ENCODE measurements at regions not wholly inside any gene's neighbourhood (a gene's known extent, or its start where the extent isn't known, plus 50 kb on each side); places are given as distances from the start of the nearest gene placed in this dataset.

- ATAC-seq (ENCODE audit: low FRiP score) (no peak), DNase-seq (ENCODE audit: low spot score) (no peak)
- TF ChIP-seq CTCF (IDR thresholded peaks at IDR 0.05), result no peak
These were observed 362.9 kb upstream of the ZNF608 start for GRCh38 chr5:125109293-125109692.

GRCh38 chr5:125109816-125110215 lies 363.4 kb upstream of the ZNF608 start:
- no peak for ATAC-seq (ENCODE audit: low FRiP score)
- no peak for DNase-seq (ENCODE audit: low spot score)
- TF ChIP-seq CTCF (IDR thresholded peaks at IDR 0.05), result no peak

GRCh38 chr5:125112196-125112595 lies 365.8 kb upstream of the ZNF608 start:
- no peak for ATAC-seq (ENCODE audit: low FRiP score)
- no peak for DNase-seq (ENCODE audit: low spot score)
- no peak for TF ChIP-seq CTCF (IDR thresholded peaks at IDR 0.05)

GRCh38 chr5:125113328-125113727 lies 366.9 kb upstream of the ZNF608 start:
- ATAC-seq (ENCODE audit: low FRiP score), result no peak

GRCh38 chr5:125115195-125115525 lies 368.7 kb upstream of the ZNF608 start:
- DNase-seq (ENCODE audit: low spot score), result no peak
- ATAC-seq (ENCODE audit: low FRiP score), result no peak
- no peak for TF ChIP-seq CTCF (IDR thresholded peaks at IDR 0.05)

More at GRCh38 chr5:125113328-125113727, 366.9 kb upstream of the ZNF608 start:
- DNase-seq (ENCODE audit: low spot score), result no peak
- TF ChIP-seq CTCF (IDR thresholded peaks at IDR 0.05), result no peak

- TF ChIP-seq CTCF (IDR thresholded peaks at IDR 0.05), result no peak
- DNase-seq (ENCODE audit: low spot score) (no peak), ATAC-seq (ENCODE audit: low FRiP score) (no peak)
These were observed 371.1 kb upstream of the ZNF608 start for GRCh38 chr5:125117566-125117965.

GRCh38 chr5:125120012-125120411 lies 373.6 kb upstream of the ZNF608 start:
- DNase-seq (ENCODE audit: low spot score) (no peak), ATAC-seq (ENCODE audit: low FRiP score) (no peak)
- TF ChIP-seq CTCF (IDR thresholded peaks at IDR 0.05), result no peak

All from omental fat pad (tissue), 3 donors.